Fibroblast of lung (primary cell): ENCODE measurements at regions not wholly inside any gene's neighbourhood (a gene's known extent, or its start where the extent isn't known, plus 50 kb on each side); places are given as distances from the start of the nearest gene placed in this dataset.

Source experiments
- EZH2 ChIP-seq: IDR thresholded peaks from 2 replicates; pipeline ENCODE4 v1.5.1; 2012; ENCODE audit warnings: low read length, control low read depth, mild to moderate bottlenecking; ENCODE audit errors: missing control alignments
- TF ChIP-seq, protein P1 (sequence below), 2 donors: IDR thresholded peaks in 1 of 2; conservative IDR thresholded peaks in 1 of 2; 1 replicate in 1 of 2; 2 replicates in 1 of 2; pipeline ENCODE4 v1.5.1; 2011 to 2012; ENCODE audit warnings: low read length in 2 of 2, control low read depth in 1 of 2, inconsistent platforms in 1 of 2, low read depth in 1 of 2, mild to moderate bottlenecking in 1 of 2

DNA sequence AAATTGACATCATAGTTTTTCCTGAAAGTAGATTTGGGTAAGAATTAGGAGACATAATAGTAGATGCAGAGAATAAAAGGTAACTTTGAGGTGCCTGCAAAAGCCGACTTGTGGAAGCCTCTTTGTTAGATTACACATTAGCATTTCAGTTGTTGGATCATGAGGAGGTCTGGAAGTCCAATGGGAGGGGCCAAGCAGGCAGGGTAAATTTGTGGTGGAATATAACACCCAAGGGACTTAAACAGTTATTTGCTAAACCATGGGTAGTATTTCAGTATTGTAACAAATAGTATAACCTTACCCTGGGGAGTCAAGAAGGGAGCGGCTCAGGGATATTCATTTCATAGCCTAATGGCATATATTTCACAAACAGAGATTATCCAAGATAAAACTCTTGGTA lies 810.7 kb upstream of the AMOT start:
- TF ChIP-seq, protein P1, sequence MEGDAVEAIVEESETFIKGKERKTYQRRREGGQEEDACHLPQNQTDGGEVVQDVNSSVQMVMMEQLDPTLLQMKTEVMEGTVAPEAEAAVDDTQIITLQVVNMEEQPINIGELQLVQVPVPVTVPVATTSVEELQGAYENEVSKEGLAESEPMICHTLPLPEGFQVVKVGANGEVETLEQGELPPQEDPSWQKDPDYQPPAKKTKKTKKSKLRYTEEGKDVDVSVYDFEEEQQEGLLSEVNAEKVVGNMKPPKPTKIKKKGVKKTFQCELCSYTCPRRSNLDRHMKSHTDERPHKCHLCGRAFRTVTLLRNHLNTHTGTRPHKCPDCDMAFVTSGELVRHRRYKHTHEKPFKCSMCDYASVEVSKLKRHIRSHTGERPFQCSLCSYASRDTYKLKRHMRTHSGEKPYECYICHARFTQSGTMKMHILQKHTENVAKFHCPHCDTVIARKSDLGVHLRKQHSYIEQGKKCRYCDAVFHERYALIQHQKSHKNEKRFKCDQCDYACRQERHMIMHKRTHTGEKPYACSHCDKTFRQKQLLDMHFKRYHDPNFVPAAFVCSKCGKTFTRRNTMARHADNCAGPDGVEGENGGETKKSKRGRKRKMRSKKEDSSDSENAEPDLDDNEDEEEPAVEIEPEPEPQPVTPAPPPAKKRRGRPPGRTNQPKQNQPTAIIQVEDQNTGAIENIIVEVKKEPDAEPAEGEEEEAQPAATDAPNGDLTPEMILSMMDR (conservative IDR thresholded peaks at IDR 0.05 in 1 of 2, IDR thresholded peaks at IDR 0.05 in 1 of 2; ENCODE audit: low read depth in 1 of 2, low read length in 2 of 2) = no peak
- TF ChIP-seq EZH2 = no peak
